ENCODE measurements at regions not wholly inside any gene's neighbourhood (a gene's known extent, or its start where the extent isn't known, plus 50 kb on each side); places are given as distances from the start of the nearest gene placed in this dataset.

GRCh38 chr20:6703047-6703446 lies 64.4 kb upstream of the BMP2 start:
- TF ChIP-seq FOXP2 (optimal IDR thresholded peaks at IDR 0.05; ENCODE audit: borderline replicate concordance, extremely low read depth, extremely low read length, insufficient read depth): no peak
- TF ChIP-seq REST (IDR thresholded peaks at IDR 0.05; ENCODE audit: insufficient read depth in 1 of 2, low read depth in 2 of 2, low read length in 2 of 2): no peak
- TF ChIP-seq SIN3A (IDR thresholded peaks at IDR 0.05; ENCODE audit: borderline replicate concordance, insufficient read depth, low read length): no peak
- no peak for TF ChIP-seq POLR2AphosphoS5 (IDR thresholded peaks at IDR 0.05; ENCODE audit: low read depth, low read length)
- no peak for TF ChIP-seq TAF1 (IDR thresholded peaks at IDR 0.05; ENCODE audit: borderline replicate concordance, insufficient read depth, low read length)

GRCh38 chr20:6702144-6702543 lies 65.3 kb upstream of the BMP2 start:
- TF ChIP-seq REST (IDR thresholded peaks at IDR 0.05; ENCODE audit: insufficient read depth in 1 of 2, low read depth in 2 of 2, low read length in 2 of 2): no peak
- TF ChIP-seq SIN3A (IDR thresholded peaks at IDR 0.05; ENCODE audit: borderline replicate concordance, insufficient read depth, low read length): no peak
- TF ChIP-seq POLR2AphosphoS5 (IDR thresholded peaks at IDR 0.05; ENCODE audit: low read depth, low read length): no peak
- TF ChIP-seq FOXP2 (optimal IDR thresholded peaks at IDR 0.05; ENCODE audit: borderline replicate concordance, extremely low read depth, extremely low read length, insufficient read depth): no peak

GRCh38 chr20:6700563-6701329 lies 66.7 kb upstream of the BMP2 start:
- TF ChIP-seq TAF1 (IDR thresholded peaks at IDR 0.05; ENCODE audit: borderline replicate concordance, insufficient read depth, low read length) (no peak), POLR2AphosphoS5 (IDR thresholded peaks at IDR 0.05; ENCODE audit: low read depth, low read length) (no peak), SIN3A (IDR thresholded peaks at IDR 0.05; ENCODE audit: borderline replicate concordance, insufficient read depth, low read length) (no peak), FOXP2 (optimal IDR thresholded peaks at IDR 0.05; ENCODE audit: borderline replicate concordance, extremely low read depth, extremely low read length, insufficient read depth) (no peak), REST (IDR thresholded peaks at IDR 0.05; ENCODE audit: insufficient read depth in 1 of 2, low read depth in 2 of 2, low read length in 2 of 2) (no peak)

- no peak for TF ChIP-seq FOXP2 (optimal IDR thresholded peaks at IDR 0.05; ENCODE audit: borderline replicate concordance, extremely low read depth, extremely low read length, insufficient read depth)
- no peak for TF ChIP-seq REST (IDR thresholded peaks at IDR 0.05; ENCODE audit: insufficient read depth in 1 of 2, low read depth in 2 of 2, low read length in 2 of 2)
- no peak for TF ChIP-seq TAF1 (IDR thresholded peaks at IDR 0.05; ENCODE audit: borderline replicate concordance, insufficient read depth, low read length)
- no peak for TF ChIP-seq SIN3A (IDR thresholded peaks at IDR 0.05; ENCODE audit: borderline replicate concordance, insufficient read depth, low read length)
- no peak for TF ChIP-seq POLR2AphosphoS5 (IDR thresholded peaks at IDR 0.05; ENCODE audit: low read depth, low read length)
Observed at GRCh38 chr20:6699921-6700562, 67.4 kb upstream of the BMP2 start.

All from PFSK-1 (cell line).